GM23338 (cell line): ENCODE measurements at regions not wholly inside any gene's neighbourhood (a gene's known extent, or its start where the extent isn't known, plus 50 kb on each side); places are given as distances from the start of the nearest gene placed in this dataset.

Source experiments
- CREB1 ChIP-seq: fragments of 250-450 bp; sonication (Bioruptor Pico); IDR thresholded peaks from 2 replicates; pipeline ENCODE4 v1.5.0; 2020; ENCODE audit warnings: low read depth, mild to moderate bottlenecking, moderate library complexity
- CTCF ChIP-seq, 2 experiments: fragments of 200-600 bp in 1 of 2; sonication (generic) in 1 of 2; conservative IDR thresholded peaks; 2 replicates each; pipeline versions ENCODE4 v1.5.1 to v1.6.1; 2016 to 2017; ENCODE audit warnings: antibody characterized with exemption in 2 of 2, low read depth in 2 of 2, mild to moderate bottlenecking in 2 of 2, moderate library complexity in 1 of 2
- EZH2 ChIP-seq: fragments of 200-600 bp; sonication (generic); IDR thresholded peaks from one replicate; pipeline ENCODE4 v1.8.0; 2017; ENCODE audit warnings: antibody characterized with exemption, mild to moderate bottlenecking, low read depth; ENCODE audit not compliant: unreplicated experiment
- EZH2phosphoT487 ChIP-seq: fragments of 200-600 bp; sonication (generic); IDR thresholded peaks from one replicate; pipeline ENCODE4 v1.8.1; 2018; ENCODE audit warnings: antibody characterized with exemption; ENCODE audit not compliant: unreplicated experiment
- JUNB ChIP-seq: IDR thresholded peaks from one replicate; pipeline ENCODE4 v1.6.1; 2016; ENCODE audit warnings: antibody characterized with exemption; ENCODE audit not compliant: unreplicated experiment
- NANOG ChIP-seq: IDR thresholded peaks from 2 replicates; pipeline ENCODE4 v1.6.1; 2016; ENCODE audit warnings: antibody characterized with exemption, borderline replicate concordance
- POLR2AphosphoS5 ChIP-seq: IDR thresholded peaks from 2 replicates; pipeline ENCODE4 v1.6.1; 2016; ENCODE audit warnings: antibody characterized with exemption, low read depth
- STAT1 ChIP-seq: IDR thresholded peaks from one replicate; pipeline ENCODE4 v1.6.1; 2016; ENCODE audit warnings: antibody characterized with exemption; ENCODE audit not compliant: unreplicated experiment
- ZNF114 ChIP-seq: fragments of 250-450 bp; sonication (Bioruptor Pico); IDR thresholded peaks from 2 replicates; pipeline ENCODE4 v1.5.0; 2020; ENCODE audit warnings: mild to moderate bottlenecking, moderate library complexity
- ZNF331 ChIP-seq: fragments of 250-450 bp; sonication (Bioruptor Pico); IDR thresholded peaks from 2 replicates; pipeline ENCODE4 v1.5.0; 2020; ENCODE audit warnings: low read depth, mild to moderate bottlenecking, moderate library complexity
- TF ChIP-seq, protein P1 (sequence below): IDR thresholded peaks from one replicate; pipeline ENCODE4 v1.6.1; 2018; ENCODE audit warnings: antibody characterized with exemption; ENCODE audit not compliant: unreplicated experiment
- TF ChIP-seq, protein P2 (sequence below): IDR thresholded peaks from 2 replicates; pipeline ENCODE4 v1.6.1; 2016; ENCODE audit warnings: antibody characterized with exemption

GRCh38 chr2:176959614-176960013 is 253.0 kb upstream of the HNRNPA3 start:
- no peak for TF ChIP-seq CTCF (conservative IDR thresholded peaks at IDR 0.05; ENCODE audit: low read depth in 2 of 2)
- TF ChIP-seq EZH2: no peak
- TF ChIP-seq POLR2AphosphoS5: no peak
- TF ChIP-seq CREB1 (CRISPR knock-in tag): no peak
- TF ChIP-seq EZH2phosphoT487: no peak
- TF ChIP-seq, protein P1, sequence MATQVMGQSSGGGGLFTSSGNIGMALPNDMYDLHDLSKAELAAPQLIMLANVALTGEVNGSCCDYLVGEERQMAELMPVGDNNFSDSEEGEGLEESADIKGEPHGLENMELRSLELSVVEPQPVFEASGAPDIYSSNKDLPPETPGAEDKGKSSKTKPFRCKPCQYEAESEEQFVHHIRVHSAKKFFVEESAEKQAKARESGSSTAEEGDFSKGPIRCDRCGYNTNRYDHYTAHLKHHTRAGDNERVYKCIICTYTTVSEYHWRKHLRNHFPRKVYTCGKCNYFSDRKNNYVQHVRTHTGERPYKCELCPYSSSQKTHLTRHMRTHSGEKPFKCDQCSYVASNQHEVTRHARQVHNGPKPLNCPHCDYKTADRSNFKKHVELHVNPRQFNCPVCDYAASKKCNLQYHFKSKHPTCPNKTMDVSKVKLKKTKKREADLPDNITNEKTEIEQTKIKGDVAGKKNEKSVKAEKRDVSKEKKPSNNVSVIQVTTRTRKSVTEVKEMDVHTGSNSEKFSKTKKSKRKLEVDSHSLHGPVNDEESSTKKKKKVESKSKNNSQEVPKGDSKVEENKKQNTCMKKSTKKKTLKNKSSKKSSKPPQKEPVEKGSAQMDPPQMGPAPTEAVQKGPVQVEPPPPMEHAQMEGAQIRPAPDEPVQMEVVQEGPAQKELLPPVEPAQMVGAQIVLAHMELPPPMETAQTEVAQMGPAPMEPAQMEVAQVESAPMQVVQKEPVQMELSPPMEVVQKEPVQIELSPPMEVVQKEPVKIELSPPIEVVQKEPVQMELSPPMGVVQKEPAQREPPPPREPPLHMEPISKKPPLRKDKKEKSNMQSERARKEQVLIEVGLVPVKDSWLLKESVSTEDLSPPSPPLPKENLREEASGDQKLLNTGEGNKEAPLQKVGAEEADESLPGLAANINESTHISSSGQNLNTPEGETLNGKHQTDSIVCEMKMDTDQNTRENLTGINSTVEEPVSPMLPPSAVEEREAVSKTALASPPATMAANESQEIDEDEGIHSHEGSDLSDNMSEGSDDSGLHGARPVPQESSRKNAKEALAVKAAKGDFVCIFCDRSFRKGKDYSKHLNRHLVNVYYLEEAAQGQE: no peak
- TF ChIP-seq, protein P2, sequence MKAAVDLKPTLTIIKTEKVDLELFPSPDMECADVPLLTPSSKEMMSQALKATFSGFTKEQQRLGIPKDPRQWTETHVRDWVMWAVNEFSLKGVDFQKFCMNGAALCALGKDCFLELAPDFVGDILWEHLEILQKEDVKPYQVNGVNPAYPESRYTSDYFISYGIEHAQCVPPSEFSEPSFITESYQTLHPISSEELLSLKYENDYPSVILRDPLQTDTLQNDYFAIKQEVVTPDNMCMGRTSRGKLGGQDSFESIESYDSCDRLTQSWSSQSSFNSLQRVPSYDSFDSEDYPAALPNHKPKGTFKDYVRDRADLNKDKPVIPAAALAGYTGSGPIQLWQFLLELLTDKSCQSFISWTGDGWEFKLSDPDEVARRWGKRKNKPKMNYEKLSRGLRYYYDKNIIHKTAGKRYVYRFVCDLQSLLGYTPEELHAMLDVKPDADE: no peak
- no peak for TF ChIP-seq JUNB
- no peak for TF ChIP-seq STAT1
- no peak for TF ChIP-seq ZNF331 (CRISPR knock-in tag)
- no peak for TF ChIP-seq ZNF114
- no peak for TF ChIP-seq NANOG
